ENCODE measurements at regions not wholly inside any gene's neighbourhood (a gene's known extent, or its start where the extent isn't known, plus 50 kb on each side); places are given as distances from the start of the nearest gene placed in this dataset.

GRCh38 chr5:9774472-9775079 lies 144.4 kb upstream of the TAS2R1 start:
- no peaks in the 10 kb centered on the region for H4K20me1 ChIP-seq (ENCODE audit: insufficient read depth, low read length)
- CTCF ChIA-PET (ENCODE audit: unreplicated experiment), result no interaction called here
- no peaks in the 10 kb centered on the region for H3K79me2 ChIP-seq (ENCODE audit: insufficient read depth, low read depth, low read length)
- H3K4me2 ChIP-seq (ENCODE audit: low read length), result no peak overlapping the region
- H3K9me3 ChIP-seq (ENCODE audit: low read length), result no peaks in the 10 kb centered on the region
- TF ChIP-seq, protein P1, sequence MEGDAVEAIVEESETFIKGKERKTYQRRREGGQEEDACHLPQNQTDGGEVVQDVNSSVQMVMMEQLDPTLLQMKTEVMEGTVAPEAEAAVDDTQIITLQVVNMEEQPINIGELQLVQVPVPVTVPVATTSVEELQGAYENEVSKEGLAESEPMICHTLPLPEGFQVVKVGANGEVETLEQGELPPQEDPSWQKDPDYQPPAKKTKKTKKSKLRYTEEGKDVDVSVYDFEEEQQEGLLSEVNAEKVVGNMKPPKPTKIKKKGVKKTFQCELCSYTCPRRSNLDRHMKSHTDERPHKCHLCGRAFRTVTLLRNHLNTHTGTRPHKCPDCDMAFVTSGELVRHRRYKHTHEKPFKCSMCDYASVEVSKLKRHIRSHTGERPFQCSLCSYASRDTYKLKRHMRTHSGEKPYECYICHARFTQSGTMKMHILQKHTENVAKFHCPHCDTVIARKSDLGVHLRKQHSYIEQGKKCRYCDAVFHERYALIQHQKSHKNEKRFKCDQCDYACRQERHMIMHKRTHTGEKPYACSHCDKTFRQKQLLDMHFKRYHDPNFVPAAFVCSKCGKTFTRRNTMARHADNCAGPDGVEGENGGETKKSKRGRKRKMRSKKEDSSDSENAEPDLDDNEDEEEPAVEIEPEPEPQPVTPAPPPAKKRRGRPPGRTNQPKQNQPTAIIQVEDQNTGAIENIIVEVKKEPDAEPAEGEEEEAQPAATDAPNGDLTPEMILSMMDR (conservative IDR thresholded peaks at IDR 0.05; ENCODE audit: low read length), result no peak
- no peak for TF ChIP-seq EZH2phosphoT487 (IDR thresholded peaks at IDR 0.05; ENCODE audit: borderline replicate concordance, low read depth, low read length)
- intact Hi-C loops (cut with micrococcal nuclease; ENCODE audit: unreplicated experiment), result no loop called here
- no peak overlapping the region for H2AFZ ChIP-seq (ENCODE audit: low read length)
- DNase-seq (ENCODE audit: low spot score), result no peak
- H3K9me2 ChIP-seq (ENCODE audit: insufficient read depth, low read length), result no peaks in the 10 kb centered on the region
- POLR2A ChIA-PET, result no interaction called here
- no TSS peak for BruUV-seq (replicated peaks)
- H3K27ac ChIP-seq (ENCODE audit: low read depth, low read length, poor library complexity, severe bottlenecking), result no peak overlapping the region
- no peak overlapping the region for H3K4me3 ChIP-seq (ENCODE audit: low read depth, low read length, poor library complexity, severe bottlenecking)
- H3K36me3 ChIP-seq (ENCODE audit: insufficient read depth, low read length), result no peaks in the 10 kb centered on the region
- no peaks in the 10 kb centered on the region for H3K4me1 ChIP-seq (ENCODE audit: insufficient read depth, low read length, poor library complexity, severe bottlenecking)

DNA sequence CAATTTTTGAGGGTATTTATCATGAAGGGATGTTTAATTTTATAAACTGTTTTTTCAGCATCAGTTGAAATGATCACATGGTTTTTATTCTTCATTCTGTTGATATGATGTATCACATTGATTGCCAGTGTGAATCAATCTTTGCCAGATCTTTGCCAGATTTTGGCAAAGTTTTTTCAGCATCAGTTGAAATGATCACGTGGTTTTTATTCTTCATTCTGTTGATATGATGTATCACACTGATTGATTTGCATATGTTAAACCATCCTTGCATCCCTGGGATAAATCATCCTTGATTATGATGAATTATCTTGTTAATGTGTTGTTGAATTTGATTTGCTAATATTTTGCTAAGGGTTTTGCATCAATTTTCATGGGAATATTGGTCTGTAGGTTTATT lies 140.9 kb upstream of the TAS2R1 start:
- intact Hi-C loops (cut with micrococcal nuclease; ENCODE audit: unreplicated experiment), result no loop called here
- Histone ChIP-seq H3K36me3 (ENCODE audit: insufficient read depth, low read length) (no peaks in the 10 kb centered on the region), H3K4me3 (ENCODE audit: low read depth, low read length, poor library complexity, severe bottlenecking) (no peak overlapping the region), H3K9me2 (ENCODE audit: insufficient read depth, low read length) (no peaks in the 10 kb centered on the region), H3K4me1 (ENCODE audit: insufficient read depth, low read length, poor library complexity, severe bottlenecking) (no peaks in the 10 kb centered on the region), H3K4me2 (ENCODE audit: low read length) (no peak overlapping the region), H3K79me2 (ENCODE audit: insufficient read depth, low read depth, low read length) (no peaks in the 10 kb centered on the region), H4K20me1 (ENCODE audit: insufficient read depth, low read length) (no peaks in the 10 kb centered on the region), H3K9me3 (ENCODE audit: low read length) (no peaks in the 10 kb centered on the region), H3K27ac (ENCODE audit: low read depth, low read length, poor library complexity, severe bottlenecking) (no peak overlapping the region), H2AFZ (ENCODE audit: low read length) (no peak overlapping the region)
- ChIA-PET CTCF (ENCODE audit: unreplicated experiment) (no interaction called here), POLR2A (no interaction called here)
- no peak for DNase-seq (ENCODE audit: low spot score)
- BruUV-seq (replicated peaks), result no TSS peak
- TF ChIP-seq, protein P1 (conservative IDR thresholded peaks at IDR 0.05; ENCODE audit: low read length), result no peak
- TF ChIP-seq EZH2phosphoT487 (IDR thresholded peaks at IDR 0.05; ENCODE audit: borderline replicate concordance, low read depth, low read length), result no peak

DNA sequence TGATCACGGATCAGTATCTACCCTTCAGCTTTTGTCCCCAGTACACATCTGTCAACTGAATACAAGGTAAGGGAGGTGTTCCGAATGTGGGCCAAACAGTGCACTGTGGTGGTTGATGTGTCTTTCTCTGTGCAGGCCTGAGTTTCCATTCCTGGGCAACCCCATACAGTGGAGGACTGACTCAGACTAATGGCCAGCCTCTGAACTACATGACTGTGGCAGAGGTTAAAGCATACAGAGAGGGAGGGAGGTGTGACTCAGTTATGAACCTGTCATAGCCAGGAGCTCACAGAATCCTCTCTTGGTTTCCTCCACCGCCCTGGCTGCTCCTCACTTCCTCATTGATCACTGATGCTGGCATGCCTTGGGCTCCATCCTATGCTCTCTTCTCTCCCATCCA lies 136.4 kb upstream of the TAS2R1 start:
- CTCF ChIA-PET (ENCODE audit: unreplicated experiment), result no interaction called here
- Histone ChIP-seq H3K36me3 (ENCODE audit: insufficient read depth, low read length) (no peaks in the 10 kb centered on the region), H3K4me2 (ENCODE audit: low read length) (no peak overlapping the region), H3K9me3 (ENCODE audit: low read length) (no peaks in the 10 kb centered on the region), H3K4me3 (ENCODE audit: low read depth, low read length, poor library complexity, severe bottlenecking) (no peak overlapping the region), H4K20me1 (ENCODE audit: insufficient read depth, low read length) (no peaks in the 10 kb centered on the region), H3K4me1 (ENCODE audit: insufficient read depth, low read length, poor library complexity, severe bottlenecking) (no peaks in the 10 kb centered on the region), H2AFZ (ENCODE audit: low read length) (no peak overlapping the region), H3K79me2 (ENCODE audit: insufficient read depth, low read depth, low read length) (no peaks in the 10 kb centered on the region), H3K9me2 (ENCODE audit: insufficient read depth, low read length) (no peaks in the 10 kb centered on the region), H3K27ac (ENCODE audit: low read depth, low read length, poor library complexity, severe bottlenecking) (no peak overlapping the region)
- no peak for DNase-seq (ENCODE audit: low spot score)
- intact Hi-C loops (cut with micrococcal nuclease; ENCODE audit: unreplicated experiment), result no loop called here
- POLR2A ChIA-PET, result interaction anchor here (0.6 kb wide), 1 partner anchor 28 kb away, joined by 3 read pairs; no protein-coding TSS in a partner anchor
- TF ChIP-seq, protein P1 (conservative IDR thresholded peaks at IDR 0.05; ENCODE audit: low read length), result no peak
- no peak for TF ChIP-seq EZH2phosphoT487 (IDR thresholded peaks at IDR 0.05; ENCODE audit: borderline replicate concordance, low read depth, low read length)
- no TSS peak for BruUV-seq (replicated peaks)
